SK-N-SH treated with all-trans-retinoic acid at 6 μM for 48 hours (cell line): ENCODE measurements at regions not wholly inside any gene's neighbourhood (a gene's known extent, or its start where the extent isn't known, plus 50 kb on each side); places are given as distances from the start of the nearest gene placed in this dataset.

Source experiments
- ATAC-seq: fragments of 200-7000 bp; cut with Tn5 transposase; 3 replicates; pipeline ENCODE4 v1.9.1; 2020; ENCODE audit warnings: mild to moderate bottlenecking, moderate library complexity
- ARNTL ChIP-seq: fragments of 450-650 bp; formaldehyde crosslinking; IDR thresholded peaks from 2 replicates; pipeline ENCODE4 v1.5.0; 2020; ENCODE audit warnings: low read depth, mild to moderate bottlenecking, moderate library complexity, borderline replicate concordance
- BACH2 ChIP-seq: fragments of 250-450 bp; sonication (Bioruptor Pico); IDR thresholded peaks from 2 replicates; pipeline ENCODE4 v1.9.0; 2021; ENCODE audit warnings: mild to moderate bottlenecking, borderline replicate concordance
- CREB5 ChIP-seq: fragments of 250-450 bp; sonication (Bioruptor Pico); IDR thresholded peaks from 2 replicates; pipeline ENCODE4 v1.5.1; 2020; ENCODE audit warnings: low read depth, mild to moderate bottlenecking, moderate library complexity
- CSDC2 ChIP-seq: fragments of 250-450 bp; sonication (Bioruptor Pico); IDR thresholded peaks from 2 replicates; pipeline ENCODE4 v1.5.0; 2020; ENCODE audit warnings: mild to moderate bottlenecking, moderate library complexity
- CSRNP3 ChIP-seq: fragments of 250-450 bp; sonication (Bioruptor Pico); IDR thresholded peaks from 2 replicates; pipeline ENCODE4 v1.5.1; 2021; ENCODE audit warnings: mild to moderate bottlenecking, moderate library complexity
- ESRRG ChIP-seq: fragments of 250-450 bp; sonication (Bioruptor Pico); IDR thresholded peaks from 2 replicates; pipeline ENCODE4 v1.6.1; 2021; ENCODE audit warnings: mild to moderate bottlenecking
- ISL1 ChIP-seq: fragments of 250-450 bp; sonication (Bioruptor Pico); IDR thresholded peaks from 2 replicates; pipeline ENCODE4 v2.1.2; 2022; ENCODE audit warnings: mild to moderate bottlenecking, moderate library complexity
- OSR1 ChIP-seq: fragments of 250-450 bp; sonication (Bioruptor Pico); IDR thresholded peaks from 2 replicates; pipeline ENCODE4 v1.8.0; 2022; ENCODE audit warnings: moderate library complexity, mild to moderate bottlenecking, inconsistent platforms
- PATZ1 ChIP-seq: fragments of 250-450 bp; sonication (Bioruptor Pico); IDR thresholded peaks from 2 replicates; pipeline ENCODE4 v1.8.0; 2020; ENCODE audit warnings: mild to moderate bottlenecking, moderate library complexity, borderline replicate concordance
- POU6F1 ChIP-seq: fragments of 250-450 bp; sonication (Bioruptor Pico); IDR thresholded peaks from 2 replicates; pipeline ENCODE4 v1.8.0; 2021; ENCODE audit warnings: low read depth, mild to moderate bottlenecking, moderate library complexity, borderline replicate concordance
- PPARA ChIP-seq: fragments of 250-450 bp; sonication (Bioruptor Pico); IDR thresholded peaks from 2 replicates; pipeline ENCODE4 v1.5.0; 2020; ENCODE audit warnings: mild to moderate bottlenecking, borderline replicate concordance
- RARB ChIP-seq: fragments of 250-450 bp; sonication (Bioruptor Pico); IDR thresholded peaks from 2 replicates; pipeline ENCODE4 v1.8.0; 2021; ENCODE audit warnings: mild to moderate bottlenecking, moderate library complexity
- TCF4 ChIP-seq: fragments of 250-450 bp; sonication (Bioruptor Pico); IDR thresholded peaks from 2 replicates; pipeline ENCODE4 v1.8.0; 2021; ENCODE audit warnings: mild to moderate bottlenecking, moderate library complexity, borderline replicate concordance
- TOX ChIP-seq: fragments of 250-450 bp; sonication (Bioruptor Pico); IDR thresholded peaks from 2 replicates; pipeline ENCODE4 v1.8.0; 2021; ENCODE audit warnings: mild to moderate bottlenecking, moderate library complexity, borderline replicate concordance
- TSHZ2 ChIP-seq: fragments of 250-450 bp; sonication (Bioruptor Pico); IDR thresholded peaks from 2 replicates; pipeline ENCODE4 v1.5.0; 2020; ENCODE audit warnings: mild to moderate bottlenecking, moderate library complexity
- ZC3H10 ChIP-seq: fragments of 250-450 bp; sonication (Bioruptor Pico); IDR thresholded peaks from 2 replicates; pipeline ENCODE4 v1.5.1; 2021; ENCODE audit warnings: mild to moderate bottlenecking, moderate library complexity
- ZFP30 ChIP-seq: fragments of 450-650 bp; formaldehyde crosslinking; IDR thresholded peaks from 2 replicates; pipeline ENCODE4 v1.5.0; 2022; ENCODE audit warnings: mild to moderate bottlenecking, moderate library complexity
- ZNF565 ChIP-seq: fragments of 450-650 bp; formaldehyde crosslinking; conservative IDR thresholded peaks from 2 replicates; pipeline ENCODE4 v1.5.0; 2020; ENCODE audit warnings: low read depth, mild to moderate bottlenecking, moderate library complexity
- ZNF70 ChIP-seq: fragments of 450-650 bp; formaldehyde crosslinking; IDR thresholded peaks from 2 replicates; pipeline ENCODE4 v1.5.0; 2020; ENCODE audit warnings: mild to moderate bottlenecking, moderate library complexity

- TF ChIP-seq ZFP30 (CRISPR knock-in tag) (no peak), ARNTL (no peak), ZNF565 (no peak), POU6F1 (no peak), TSHZ2 (CRISPR knock-in tag) (no peak), CSDC2 (CRISPR knock-in tag) (no peak), ZNF70 (no peak), PPARA (CRISPR knock-in tag) (no peak), RARB (no peak), ZC3H10 (no peak), PATZ1 (CRISPR knock-in tag) (no peak), BACH2 (CRISPR knock-in tag) (no peak), TOX (CRISPR knock-in tag) (no peak), OSR1 (CRISPR knock-in tag) (no peak), ISL1 (CRISPR knock-in tag) (no peak)
- ATAC-seq = no peak
These were observed 349.0 kb downstream of the MID1IP1 start for GRCh38 chrX:39150220-39150619.

GRCh38 chrX:39150621-39151020 lies 349.4 kb downstream of the MID1IP1 start:
- no peak for ATAC-seq
- TF ChIP-seq ZFP30 (CRISPR knock-in tag) = no peak
- TF ChIP-seq, all 23 proteins: peak for 0

GRCh38 chrX:39152106-39152649 lies 350.9 kb downstream of the MID1IP1 start:
- TF ChIP-seq ARNTL (no peak), ZNF565 (no peak), CREB5 (no peak), CSDC2 (CRISPR knock-in tag) (no peak), ZC3H10 (no peak), TCF4 (CRISPR knock-in tag) (peak; percentile 65; the same call in 1 of the 2 replicates), ZNF70 (0 out of 2 replicates have a peak, but pooled peaks have one; percentile 21), ESRRG (no peak), RARB (no peak), BACH2 (CRISPR knock-in tag) (no peak), POU6F1 (no peak), OSR1 (CRISPR knock-in tag) (no peak)
- peak; percentile 80 for ATAC-seq

- no peak for ATAC-seq
- TF ChIP-seq BACH2 (CRISPR knock-in tag) (no peak), CSRNP3 (CRISPR knock-in tag) (no peak), CSDC2 (CRISPR knock-in tag) (no peak), TSHZ2 (CRISPR knock-in tag) (no peak), ZNF70 (no peak), POU6F1 (no peak)
These were observed 354.8 kb downstream of the MID1IP1 start for GRCh38 chrX:39156051-39156450.
